IMR-90 (cell line): ENCODE measurements at regions not wholly inside any gene's neighbourhood (a gene's known extent, or its start where the extent isn't known, plus 50 kb on each side); places are given as distances from the start of the nearest gene placed in this dataset.

Experiments
- CEBPB ChIP-seq: IDR thresholded peaks from 2 replicates; pipeline ENCODE4 v1.6.1; 2012; ENCODE audit warnings: low read depth, low read length, improper control_type of control experiment
- CHD1 ChIP-seq: IDR thresholded peaks from 2 replicates; pipeline ENCODE4 v1.6.1; 2012; ENCODE audit warnings: low read depth, low read length, improper control_type of control experiment
- RCOR1 ChIP-seq: IDR thresholded peaks from 2 replicates; pipeline ENCODE4 v1.6.1; 2012; ENCODE audit warnings: mild to moderate bottlenecking, low read length, improper control_type of control experiment; ENCODE audit not compliant: insufficient replicate concordance

DNA sequence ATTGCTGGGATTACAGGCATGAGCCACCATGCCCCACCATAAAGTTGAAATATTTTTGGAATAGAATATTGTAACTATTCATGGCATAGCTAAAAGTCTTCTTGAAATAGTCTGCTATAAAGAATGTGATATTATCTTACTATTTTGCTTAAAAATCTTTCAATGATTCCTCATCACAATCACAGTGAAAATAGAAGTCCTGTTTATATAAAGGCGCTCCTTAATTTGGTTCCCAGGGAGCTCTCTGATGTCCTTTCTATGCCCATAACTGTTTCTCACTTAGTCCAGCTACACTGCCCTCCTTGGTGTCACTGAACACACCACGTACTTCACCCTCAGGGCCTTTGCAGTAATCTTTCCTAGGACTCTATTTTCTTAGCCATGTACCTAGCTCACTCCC, 331.7 kb upstream of the GIMD1 start:
- no peak for TF ChIP-seq CHD1
- no peak for TF ChIP-seq CEBPB
- TF ChIP-seq RCOR1 = no peak
